CD1c-positive myeloid dendritic cell (primary cell): ENCODE measurements at regions not wholly inside any gene's neighbourhood (a gene's known extent, or its start where the extent isn't known, plus 50 kb on each side); places are given as distances from the start of the nearest gene placed in this dataset.
A peak's percentile ranks its signal among the peaks of the same experiment; 100 is the strongest.
"Not testable (repeated sequence)": the region's sequence is repeated elsewhere in the genome, so short reads cannot be mapped to it uniquely, and the experiment has no call there.

Source experiments
- DNase-seq: peaks from one replicate; pipeline ENCODE4 v3.0.0-alpha.2; 2016; ENCODE audit errors: extremely low spot score

DNA sequence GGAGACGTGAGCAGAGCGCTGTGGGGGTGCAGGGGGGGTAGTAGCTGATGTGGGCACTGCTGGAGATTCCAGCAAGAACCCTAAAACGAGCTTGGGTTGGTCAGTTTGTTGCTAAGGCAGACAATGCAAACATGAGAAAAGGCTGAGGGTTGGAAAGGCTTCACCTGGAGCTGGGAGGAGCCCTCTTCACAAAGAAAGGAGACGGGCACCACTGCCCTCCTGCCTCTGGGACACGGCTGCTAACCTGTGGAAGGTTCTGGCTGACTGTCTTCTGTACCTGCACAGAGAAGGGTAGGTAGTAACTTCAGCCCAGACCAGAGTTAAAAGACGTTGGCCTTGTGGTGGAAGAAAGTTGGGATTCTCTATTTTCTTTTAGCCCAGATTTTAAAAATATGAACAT, 108.7 kb downstream of the SUCLA2 start:
- no peak for DNase-seq

DNA sequence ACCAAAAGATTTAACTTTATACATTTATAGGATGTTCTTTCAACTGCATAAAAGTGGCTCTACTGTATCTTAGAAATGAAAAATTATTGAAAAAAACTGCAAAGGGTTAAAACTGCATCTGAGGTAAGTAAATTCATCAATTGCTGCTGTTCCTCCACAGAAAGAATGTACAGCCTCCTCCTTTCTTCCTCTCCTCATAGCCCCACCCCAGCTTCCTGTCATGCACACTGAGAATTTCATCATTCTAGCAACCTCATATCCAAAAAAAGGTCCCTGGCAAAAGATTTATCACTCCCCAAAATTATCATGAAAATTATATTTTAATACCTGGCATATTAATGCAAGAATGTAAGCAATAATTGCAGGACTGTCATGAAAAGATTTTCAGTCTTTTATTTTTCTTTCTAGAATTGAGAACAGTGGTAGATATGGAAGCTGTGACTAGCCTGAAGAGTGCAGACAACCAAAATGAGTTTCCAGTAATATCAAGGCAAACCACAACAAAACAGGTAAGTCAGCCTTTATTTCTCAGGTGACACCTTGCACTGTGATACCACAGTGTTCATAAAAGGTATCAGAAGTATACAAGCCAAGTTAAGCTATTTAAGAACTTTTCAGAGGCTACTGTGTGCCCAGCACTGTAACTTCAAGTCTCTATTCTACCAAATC, 110.8 kb downstream of the SUCLA2 start:
- DNase-seq, result no peak

DNA sequence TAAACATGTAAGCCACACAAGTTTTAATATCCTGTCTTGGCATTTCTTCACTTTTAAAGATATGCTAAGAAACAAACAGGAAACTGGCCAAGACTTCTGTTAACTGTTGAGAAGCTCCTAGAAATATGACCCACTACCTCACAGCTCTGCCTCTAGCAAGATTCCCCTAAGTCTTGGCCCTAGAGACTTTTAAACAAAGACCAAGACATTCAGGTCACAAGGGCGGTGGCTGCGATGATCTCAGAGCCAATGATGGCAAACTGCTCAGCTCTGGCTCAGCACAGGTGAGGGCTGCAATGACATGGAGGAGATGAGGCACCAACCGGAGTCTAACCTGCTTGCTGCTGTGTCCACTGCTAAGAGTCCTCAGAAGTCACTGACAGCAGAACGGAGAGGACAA, 114.8 kb downstream of the SUCLA2 start:
- DNase-seq, result no peak

DNA sequence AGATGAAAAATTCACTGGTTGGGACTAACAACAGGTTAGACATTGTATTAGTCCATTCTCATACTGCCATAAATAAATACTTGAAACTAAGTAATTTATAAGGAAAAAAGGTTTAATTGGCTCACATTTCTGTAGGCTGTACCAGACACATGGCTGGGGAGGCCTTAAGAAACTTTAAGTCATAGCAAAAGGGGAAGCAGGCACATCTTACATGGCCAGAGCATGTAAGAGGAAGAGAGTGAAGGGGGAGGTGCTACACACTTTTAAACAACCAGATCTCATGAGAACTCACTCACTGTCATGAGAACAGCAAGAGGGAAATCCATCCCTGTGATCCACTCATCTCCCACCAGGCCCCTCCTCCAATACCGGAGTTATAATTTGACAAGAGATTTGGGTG, 125.9 kb downstream of the SUCLA2 start:
- peak; percentile 66 for DNase-seq

DNA sequence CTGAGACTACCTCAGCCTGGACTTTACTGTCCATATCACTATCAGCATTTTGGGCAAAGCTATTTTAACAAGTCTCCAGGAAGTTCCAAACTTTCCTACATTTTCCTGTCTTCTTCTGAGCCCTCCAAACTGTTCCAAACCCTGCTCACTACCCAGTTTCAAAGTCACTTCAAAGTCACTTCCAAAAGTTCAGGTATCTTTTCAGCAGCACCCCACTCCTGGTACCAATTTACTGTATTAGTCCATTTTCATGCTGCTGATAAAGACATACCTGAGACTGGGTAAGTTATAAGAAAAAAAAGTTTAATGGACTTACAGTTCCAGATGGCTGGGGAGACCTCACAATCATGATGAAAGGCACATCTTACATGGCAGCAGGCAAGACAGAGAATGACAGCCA, 127.1 kb downstream of the SUCLA2 start:
- DNase-seq, result not testable (repeated sequence)

DNA sequence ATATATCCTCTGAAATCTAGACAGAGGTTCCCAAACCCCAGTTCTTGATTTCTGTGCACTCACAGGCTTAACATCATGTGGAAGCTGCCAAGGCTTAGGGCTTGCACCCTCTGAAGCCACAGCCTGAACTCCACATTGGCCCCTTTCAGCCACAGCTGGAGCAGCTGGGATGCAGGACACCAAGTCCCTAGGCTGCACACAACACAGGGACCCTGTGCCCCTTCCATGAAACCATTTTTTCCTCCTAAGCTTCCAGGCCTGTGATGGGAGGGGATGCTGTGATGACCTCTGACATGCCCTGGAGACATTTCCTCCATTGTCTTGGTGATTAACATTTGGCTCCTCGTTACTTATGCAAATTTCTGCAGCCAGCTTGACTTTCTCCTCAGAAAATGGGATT, 127.8 kb downstream of the SUCLA2 start:
- DNase-seq, result not testable (repeated sequence)

DNA sequence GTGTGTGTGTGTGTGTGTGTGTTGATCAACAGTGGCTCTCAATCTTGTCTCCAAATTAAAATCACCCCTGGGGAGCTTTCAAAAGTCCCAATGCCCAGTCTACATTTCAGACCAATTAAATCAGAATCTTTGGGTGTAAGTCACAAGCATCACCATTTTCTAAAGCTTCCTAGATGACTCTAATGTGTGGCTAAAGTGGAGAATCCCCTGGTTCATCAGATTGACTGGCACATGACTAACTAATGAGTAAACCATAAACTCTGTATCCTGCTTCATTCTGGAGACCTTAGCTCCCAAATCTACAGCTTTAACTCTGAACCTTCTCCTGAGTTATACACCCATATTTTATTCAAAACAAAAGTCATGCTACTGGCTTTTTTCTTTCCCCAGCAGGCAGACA, 131.3 kb downstream of the SUCLA2 start:
- no peak for DNase-seq

DNA sequence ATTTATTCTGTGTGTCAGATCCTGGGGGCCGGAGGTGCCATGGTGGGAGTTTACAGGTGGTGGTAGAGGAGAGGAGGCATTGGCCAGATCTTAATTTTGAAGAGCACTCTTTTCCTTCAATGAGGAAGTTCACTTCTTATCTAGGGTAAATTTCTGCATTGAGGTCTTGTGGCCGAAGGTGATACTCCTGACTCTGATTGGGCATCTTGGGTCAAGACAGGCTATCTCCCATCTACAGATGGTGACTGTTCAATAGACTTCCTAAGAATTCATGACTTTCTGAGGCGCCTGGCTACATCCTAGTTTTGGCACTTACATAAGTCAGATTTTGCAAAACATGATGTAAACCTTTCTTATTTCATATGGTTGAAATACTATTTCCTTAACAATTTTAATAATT, 135.2 kb downstream of the SUCLA2 start:
- no peak for DNase-seq

DNA sequence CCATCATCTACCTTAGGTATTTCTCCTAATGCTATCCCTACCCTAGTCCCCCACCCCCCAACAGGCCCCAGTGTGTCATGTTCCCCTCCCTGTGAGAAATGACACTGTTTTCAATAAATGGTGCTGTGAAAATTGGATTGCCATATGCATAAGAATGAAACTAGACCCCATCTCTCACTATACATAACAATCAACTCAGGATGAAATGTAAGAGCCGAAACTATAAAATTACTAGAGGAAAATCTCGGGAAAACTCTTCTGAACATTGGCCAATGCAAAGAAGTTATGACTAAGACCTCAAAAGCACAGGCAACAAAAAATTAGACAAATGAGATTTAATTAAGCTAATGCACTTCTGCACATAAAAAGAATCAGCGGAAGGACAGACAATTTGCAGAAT, 138.2 kb downstream of the SUCLA2 start:
- no peak for DNase-seq

DNA sequence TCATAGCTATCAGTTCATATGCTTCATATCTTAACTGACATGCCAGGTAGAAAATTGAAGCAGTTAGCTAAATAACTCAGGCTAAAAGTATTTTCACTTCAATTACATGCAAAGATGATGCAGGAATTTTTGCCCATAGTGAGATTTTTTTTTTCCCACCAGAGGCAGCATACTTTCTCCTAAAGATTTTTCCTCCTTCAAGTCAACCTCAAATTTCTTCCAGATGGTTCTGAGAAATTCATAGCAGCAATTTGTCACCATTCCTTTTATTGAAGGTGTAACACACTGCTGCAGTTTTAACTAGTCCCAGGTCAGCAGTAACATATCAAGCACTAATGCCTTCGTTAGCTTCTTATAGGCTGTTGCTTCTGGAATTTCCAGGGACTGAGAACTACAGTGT, 141.9 kb downstream of the SUCLA2 start:
- no peak for DNase-seq

DNA sequence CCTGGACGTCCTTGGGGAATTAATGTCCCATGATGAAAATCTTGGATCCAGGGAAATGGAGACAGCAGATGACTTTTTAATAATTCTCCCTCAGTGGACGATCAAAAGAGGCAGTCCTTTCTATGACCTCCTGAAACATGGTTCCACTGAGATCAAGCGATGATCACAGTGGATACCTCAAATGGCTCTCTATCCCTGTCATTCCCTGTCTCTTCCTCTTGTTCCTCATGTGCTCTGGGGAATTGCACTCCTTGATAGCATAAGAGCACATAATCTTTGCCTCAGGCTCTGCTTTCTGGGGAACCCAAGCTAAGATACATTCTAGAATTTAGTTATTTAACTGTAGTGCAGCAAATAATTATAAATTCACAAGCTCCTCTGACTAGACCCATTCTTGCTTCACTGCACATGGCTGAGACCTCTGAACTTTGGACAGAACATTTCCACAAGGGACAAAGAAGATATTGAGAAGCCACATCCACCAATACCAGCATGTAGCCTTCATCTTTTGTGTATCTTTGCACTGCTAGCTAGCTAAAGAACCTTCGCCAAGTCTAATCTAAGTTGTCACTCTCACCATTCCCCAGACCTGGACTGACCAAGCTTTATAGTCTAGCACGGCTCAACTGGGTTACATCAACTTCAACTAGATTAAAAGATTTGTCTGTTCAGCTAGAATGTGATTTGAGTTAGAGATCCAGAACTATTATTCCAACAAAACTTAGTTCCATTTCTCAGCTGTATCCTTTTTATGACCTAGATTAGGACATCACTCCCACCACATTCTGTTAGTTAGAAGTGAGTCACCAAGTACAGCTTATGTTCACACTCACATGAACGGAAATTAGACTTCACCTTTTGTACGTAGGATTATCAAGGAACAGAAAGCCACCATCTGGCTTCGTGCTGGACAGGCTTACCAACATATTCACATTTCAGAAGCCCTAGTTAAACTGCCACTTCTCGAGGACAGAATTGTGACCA, 142.7 kb downstream of the SUCLA2 start:
- DNase-seq, result peak; percentile 48

DNA sequence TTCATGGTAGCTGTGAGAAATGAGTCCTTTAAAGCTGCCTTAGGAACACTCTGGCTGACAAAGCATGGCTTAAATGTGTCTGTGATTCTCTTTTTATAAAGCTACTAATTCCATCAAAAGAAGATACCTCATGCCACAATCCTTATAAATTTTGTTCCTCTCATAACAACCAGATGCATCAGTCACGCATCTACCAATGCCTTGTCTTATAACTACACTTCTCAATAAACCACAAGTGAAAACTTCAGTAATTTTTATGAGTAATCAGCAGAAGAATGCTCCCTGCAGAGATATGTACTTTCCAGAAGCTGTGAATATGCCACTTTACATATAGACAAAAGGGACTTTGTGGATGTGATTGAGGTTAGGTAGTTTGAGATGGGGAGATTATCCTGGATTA, 147.8 kb downstream of the SUCLA2 start:
- no peak for DNase-seq

DNA sequence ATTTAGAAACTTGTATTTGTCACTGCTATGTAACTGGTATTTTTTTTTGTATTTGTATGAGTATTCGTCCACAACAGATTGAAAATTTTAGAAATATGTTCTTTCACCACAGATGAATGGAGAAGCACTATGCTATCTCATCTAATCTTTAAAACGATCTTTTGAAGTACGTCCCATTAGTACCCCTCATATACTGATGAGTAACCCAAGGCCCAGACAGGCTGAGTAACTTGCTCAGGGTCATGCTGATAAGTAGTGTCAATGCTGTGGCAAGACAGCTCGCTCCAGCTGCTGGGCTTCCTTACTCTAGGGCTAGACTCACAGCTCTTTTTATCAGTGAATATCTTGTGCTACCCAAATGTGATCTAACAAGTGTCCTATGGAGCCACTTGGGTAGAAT, 154.2 kb downstream of the SUCLA2 start:
- DNase-seq, result no peak

DNA sequence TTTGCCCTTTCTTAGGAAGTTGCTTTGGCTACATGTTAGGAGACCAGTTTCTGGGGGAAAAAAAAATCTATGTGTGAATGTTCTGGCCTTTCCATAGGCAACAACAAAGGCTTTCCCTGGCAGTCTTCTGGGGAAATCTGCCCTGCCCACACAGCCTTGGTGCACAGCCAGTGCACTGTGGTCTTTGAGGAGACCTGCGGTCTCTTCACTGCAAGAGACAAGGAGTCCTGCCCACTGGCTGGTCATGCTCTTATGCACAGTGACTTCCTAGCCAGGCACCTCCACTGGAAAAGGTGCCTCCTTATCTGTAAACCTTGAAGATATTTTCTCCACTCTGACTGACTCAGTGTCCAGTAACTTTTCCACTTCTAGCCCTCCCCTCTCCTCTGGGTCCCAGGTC, 155.1 kb downstream of the SUCLA2 start:
- no peak for DNase-seq

DNA sequence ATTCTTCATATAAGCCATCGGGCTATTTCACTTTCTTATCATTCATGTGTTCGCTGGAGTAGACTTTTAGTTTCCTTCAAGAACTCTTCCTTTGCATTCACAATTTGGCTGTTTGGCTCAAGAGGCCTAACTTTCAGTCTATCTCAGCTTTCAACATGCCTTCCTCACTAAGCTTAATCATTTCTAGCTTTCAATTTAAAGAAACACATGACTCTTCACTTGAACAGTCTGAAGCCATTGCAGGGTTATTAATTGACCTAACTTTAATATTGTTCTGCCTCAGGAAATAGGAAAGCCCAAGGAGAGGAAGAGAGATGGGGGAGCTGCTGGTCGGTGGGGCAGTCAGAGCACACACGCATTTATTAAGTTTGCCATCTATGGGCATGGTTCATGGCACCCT, 158.1 kb downstream of the SUCLA2 start:
- no peak for DNase-seq

DNA sequence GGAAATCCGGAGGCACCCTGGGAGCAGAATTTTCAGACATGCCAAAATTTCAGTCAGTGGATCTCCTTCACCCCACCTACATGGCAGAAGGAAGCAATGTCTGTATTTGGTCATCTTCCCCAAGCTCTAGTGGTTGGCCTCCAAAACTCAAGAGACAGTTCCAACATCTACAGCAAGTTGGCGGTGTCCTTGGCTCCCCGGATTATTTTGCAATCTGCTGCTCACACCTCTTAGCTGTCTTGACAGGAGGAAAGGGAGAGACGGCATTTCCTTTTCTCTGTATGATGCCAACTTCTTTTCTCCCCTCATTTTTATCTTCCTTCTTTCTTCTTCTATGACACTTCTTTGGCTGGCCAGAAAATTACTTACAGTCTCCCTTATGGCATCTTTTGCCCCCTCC, 159.9 kb downstream of the SUCLA2 start:
- DNase-seq, result no peak

DNA sequence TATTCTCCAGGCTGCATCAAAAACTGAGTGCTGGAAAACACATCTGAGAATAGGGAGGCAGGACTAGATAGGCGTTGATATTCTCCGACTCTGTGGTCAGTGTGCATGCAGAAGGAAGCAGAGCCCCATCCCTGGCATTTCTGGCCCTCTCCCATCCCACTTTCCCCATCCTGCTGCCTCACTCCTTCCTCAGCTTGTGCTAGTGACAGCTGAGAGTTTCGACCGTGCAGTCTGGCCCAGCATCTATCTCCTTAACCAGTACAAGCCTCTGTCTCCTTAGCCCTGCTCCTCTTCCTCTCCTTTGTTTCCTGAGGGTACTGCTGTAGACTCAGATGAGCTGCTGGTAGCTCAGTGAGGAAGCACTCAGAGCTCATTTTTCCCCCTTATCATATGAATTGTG, 163.2 kb downstream of the SUCLA2 start:
- DNase-seq, result no peak

DNA sequence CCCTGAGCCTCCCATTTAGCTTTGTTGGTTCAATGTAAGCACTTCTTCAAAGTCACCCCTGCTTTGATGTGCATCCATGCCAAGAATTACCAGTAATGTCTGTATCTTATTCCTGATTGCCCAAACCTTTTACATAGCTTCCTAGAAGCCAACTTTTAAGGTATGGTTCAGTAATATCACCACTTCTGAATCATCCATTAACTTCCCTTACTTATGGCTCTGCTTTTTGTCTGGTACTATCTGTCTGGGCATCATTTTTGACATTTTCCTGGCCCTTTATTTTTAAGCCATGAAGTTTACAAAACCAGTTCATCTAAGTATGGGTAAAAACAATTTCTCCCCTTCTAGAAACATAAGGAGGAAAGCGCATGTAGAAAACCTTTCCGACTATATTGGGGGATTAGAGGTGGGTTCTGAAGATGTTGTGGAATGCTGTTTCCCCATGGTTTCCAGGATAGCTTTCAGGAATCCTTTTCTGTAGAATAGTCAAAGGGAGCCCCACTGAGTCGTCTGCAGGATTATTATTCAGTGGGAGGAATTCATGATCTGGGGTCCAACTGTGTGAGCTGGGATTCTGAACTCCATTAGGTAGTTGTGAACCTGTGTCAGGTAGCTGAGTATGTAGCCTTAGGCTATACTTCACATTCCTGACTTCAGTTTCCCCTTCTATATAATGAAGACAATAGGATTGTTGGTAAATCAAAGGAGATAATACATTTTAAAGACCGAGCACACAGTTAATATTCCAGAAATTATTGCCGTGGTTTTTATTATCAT, 163.8 kb downstream of the SUCLA2 start:
- DNase-seq, result no peak

DNA sequence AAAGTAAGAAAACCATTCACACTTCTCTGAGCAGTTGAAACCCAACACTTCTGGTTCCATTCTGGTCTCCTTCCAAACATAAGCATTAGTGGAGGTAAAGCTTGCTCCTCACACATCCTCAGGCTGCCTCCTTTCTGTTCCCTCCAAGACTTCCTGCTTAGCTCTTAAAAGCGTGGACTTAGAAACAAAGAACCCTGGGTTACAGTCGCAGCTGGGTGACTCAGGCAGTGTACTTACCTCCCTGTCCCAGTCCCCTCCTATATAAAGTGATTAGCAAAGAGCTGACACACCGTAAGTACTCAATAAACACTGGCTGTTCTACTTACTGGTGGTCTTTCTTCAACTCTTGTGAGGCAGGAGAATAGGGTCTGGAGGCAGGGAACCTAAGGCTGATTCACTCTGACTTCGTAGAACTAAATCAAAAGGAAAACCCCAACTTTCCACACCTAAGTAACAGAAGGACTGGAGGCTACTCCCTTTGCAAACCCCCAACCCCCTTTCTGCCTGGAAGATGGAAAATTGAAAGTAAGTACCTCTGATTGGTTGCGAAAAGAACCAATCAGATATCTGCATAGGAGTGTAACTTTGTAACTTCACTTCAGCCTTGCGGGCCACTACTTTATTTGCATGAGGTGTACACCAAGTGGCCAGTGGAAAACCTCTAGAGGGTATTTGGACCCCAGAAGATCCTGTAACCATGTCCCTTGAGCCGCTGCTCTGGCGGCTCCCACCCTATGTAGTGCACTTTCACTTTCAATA, 165.4 kb downstream of the SUCLA2 start:
- no peak for DNase-seq

DNA sequence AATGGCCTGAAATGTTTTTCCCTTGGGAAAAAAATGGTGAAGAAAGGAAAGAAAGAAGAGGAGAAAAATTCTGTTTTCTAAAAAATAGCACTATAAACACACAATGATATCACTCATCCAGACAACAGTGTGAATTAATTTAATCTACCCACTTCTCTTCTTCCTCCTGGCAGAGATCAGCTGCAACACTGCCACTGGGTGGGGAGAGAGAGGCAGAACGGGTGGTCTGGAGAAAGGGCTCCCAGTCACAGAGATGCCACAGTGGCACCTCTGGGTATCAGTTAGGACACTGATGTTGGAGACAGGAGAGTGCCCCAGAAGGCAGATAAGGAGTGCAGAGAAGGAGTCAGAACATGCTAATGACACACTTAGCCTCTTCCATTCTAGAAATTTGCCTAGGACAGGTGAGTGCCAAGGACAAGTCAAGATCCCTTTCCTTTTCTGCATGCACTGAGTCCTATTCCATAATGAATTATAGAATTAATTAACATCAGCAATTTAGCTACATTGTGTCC, 168.6 kb downstream of the SUCLA2 start:
- no peak for DNase-seq

DNA sequence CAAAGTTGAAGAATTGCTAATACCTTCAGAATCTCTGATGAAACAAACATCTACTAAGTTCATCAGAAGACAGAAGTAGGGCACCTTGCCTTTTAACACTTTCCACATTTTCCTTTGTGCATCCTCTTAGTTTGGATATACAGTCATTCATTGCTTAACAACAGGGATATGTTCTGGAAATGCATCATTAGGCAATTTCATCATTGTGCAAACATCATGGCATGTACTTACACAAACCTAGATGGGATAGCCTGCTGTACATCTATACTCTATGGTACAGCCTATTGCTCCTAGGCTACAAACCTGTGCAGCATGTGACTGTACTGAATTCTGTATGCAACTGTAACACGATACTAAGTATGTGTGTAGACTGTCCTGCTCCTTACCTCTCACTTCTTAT, 169.8 kb downstream of the SUCLA2 start:
- no peak for DNase-seq
